SK-N-DZ (cell line): ENCODE measurements at regions not wholly inside any gene's neighbourhood (a gene's known extent, or its start where the extent isn't known, plus 50 kb on each side); places are given as distances from the start of the nearest gene placed in this dataset.
"Not testable (repeated sequence)": the region's sequence is repeated elsewhere in the genome, so short reads cannot be mapped to it uniquely, and the experiment has no call there.

Experiments used
- DNase-seq: peaks from one replicate; pipeline ENCODE4 v3.0.0-alpha.2; 2015; ENCODE audit warnings: low spot score

DNA sequence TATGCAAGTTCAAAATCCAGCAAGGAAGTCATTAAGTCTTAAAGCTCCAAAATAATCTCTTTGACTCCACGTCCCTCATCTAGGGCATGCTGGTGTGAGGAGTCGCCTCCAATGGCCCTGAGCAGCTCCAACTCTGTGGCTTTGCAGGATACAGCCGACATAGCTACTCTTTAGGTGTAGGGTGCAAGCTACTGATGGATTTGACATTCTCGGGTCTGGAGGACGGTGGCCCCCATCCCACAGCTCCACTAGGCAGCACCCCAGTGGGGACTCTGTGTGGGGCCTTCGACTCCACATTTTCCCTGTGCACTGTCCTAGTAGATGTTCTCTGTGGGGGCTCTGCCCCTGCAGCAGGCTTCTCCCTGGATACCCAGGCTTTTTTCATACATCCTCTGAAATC is 333.2 kb upstream of the FGF13 start:
- no peak for DNase-seq

DNA sequence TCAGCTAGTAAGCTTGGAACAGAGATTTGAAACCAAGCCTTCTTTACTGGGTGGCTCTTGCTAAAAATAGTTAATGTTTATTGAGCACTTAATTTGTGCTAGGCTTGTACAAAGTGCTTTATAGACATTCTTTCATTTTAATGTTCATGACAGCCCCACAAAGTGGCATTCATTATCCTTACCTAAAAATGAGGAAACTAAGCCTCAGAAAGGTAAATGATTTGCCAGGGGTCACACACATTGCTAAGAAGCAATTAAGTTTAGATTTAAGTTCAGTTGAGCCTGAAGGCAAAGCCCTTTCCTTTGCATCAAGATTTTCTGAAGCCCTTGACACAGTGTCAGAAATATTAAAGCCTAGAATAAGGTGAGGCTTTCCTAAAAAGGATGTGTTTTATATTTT is 327.5 kb upstream of the FGF13 start:
- DNase-seq: no peak

GRCh38 chrX:139026811-139027210 is 315.3 kb upstream of the FGF13 start:
- DNase-seq: no peak

DNA sequence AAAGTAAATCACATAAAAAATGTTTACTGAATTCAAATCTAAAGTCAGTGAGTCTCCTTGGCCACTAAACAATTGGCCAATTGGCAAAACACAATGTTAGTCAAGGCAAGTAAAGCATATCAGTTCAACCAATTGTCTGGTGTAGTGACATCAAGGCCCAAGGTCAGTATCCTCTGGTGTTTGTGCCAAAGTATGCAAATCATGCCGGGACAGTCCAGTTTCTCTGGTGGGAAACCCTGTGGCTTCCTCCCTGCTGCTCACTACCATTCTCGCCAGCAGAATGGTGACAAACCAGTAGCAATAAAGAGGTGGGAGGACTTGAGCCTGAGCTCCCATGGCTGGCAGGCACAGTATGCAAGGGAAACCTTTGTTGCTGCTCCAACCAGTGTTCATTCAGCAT is 314.9 kb upstream of the FGF13 start:
- DNase-seq: no peak

DNA sequence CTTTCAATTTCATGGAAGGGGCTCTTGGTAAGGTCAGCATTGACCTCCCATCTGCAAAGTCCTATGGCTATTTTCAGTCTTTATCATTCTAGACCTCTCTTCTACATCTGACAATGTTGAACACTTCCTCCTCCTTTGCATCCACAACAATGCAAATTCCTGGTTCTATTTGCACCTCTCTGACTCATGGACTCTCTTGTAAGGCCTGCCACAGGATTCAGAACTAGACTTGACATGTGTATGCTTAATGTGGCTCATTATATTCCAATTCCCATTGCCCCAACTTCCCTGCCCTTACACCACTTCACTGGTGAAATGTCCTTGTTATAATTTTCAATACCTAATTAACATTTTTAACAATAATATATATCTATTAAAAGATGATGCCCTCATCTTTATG is 314.3 kb upstream of the FGF13 start:
- DNase-seq: no peak

DNA sequence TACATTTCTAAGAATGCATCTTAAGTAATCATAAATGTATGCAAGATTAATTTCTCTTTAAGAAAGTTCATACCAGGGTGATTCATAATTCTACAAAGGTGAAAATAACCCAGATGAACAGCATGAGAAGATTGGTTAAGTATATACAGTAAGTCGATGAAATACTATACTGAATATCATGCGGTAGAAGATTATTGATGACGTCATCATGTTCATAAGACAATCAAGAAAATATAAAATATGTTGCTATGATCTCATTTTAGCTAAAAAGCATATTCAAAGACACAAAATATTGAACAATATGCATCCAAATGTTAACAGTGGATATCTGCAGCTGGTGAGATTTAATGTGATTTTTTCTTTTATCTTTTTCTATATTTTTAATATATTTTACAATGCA is 312.0 kb upstream of the FGF13 start:
- no peak for DNase-seq

DNA sequence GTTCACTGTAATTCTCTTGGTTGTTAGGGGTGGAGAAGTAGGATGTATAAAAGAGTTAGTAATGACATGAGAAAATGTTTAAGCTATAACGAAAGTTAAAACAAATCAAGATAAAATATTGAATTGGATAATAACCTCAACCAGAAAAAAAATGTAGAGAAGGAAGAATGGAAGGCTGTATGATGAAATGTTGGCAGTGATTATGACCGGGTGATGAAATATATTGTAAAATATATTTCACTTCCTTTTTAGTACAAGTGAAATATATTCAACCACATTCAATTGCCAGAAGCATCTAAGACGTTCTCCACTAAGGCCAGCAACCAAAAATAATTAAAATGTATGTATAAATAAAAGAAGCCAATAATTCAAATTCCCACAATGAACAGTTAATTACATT is 309.3 kb upstream of the FGF13 start:
- no peak for DNase-seq

- DNase-seq: no peak
Observed at GRCh38 chrX:139018436-139018835, 306.9 kb upstream of the FGF13 start.

DNA sequence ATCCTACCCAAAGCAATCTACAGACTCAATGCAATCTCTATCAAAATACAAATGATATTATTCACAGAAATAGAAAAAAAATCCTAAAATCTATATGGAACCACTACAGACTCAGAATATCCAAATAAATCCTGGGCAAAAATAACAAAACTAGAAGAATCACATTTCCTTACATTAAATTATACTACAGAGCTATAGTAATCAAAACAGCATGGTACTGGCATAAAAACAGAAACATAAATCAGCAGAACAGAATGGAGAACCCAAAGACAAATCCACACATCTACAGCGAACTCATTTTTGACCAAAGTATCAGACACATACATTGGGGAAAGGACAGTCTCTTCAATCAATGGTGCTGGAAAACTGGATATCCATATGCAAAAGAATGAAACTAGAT is 304.1 kb upstream of the FGF13 start:
- DNase-seq: no peak

- DNase-seq: peak; percentile 1
Observed at GRCh38 chrX:139008185-139008584, 296.7 kb upstream of the FGF13 start.

GRCh38 chrX:139003856-139004527 is 292.5 kb upstream of the FGF13 start:
- not testable (repeated sequence) for DNase-seq

DNA sequence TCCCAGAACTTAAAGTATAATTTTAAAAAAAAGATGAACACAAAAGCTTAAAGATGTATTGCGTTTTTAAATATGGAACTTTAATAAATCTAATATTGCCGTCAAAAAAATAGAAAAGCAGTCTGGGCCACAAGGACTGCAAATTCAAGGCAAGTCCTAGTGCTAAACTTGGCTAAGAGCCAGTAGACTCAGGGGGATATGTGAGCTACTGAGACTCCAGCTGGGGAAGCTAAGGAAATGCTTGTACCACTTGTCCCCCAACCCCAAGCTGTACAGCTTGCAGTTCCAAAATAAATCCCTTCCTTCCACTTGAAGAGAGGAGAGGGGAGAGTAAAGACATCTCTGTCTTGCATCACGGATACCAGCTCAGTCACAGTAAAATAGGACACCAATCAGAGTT is 290.8 kb upstream of the FGF13 start:
- no peak for DNase-seq

DNA sequence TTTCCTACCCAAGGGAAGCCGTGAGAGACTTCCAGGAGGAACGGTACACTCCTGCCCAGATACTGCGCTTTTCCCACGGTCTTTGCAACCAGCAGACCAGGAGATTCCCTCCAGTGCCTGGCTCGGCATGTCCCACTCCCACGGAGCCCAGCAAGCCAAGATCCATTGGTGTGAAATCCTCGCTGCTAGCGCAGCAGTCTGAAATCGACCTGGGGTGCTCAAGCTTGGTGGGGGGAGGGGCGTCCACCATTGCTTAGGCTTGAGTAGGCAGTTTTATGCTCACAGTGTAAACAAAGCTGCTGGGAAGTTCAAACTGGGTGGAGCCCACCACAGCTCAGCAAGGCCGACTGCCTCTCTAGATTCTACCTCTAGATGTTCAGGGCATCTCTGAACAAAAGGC is 284.8 kb upstream of the FGF13 start:
- DNase-seq: no peak

DNA sequence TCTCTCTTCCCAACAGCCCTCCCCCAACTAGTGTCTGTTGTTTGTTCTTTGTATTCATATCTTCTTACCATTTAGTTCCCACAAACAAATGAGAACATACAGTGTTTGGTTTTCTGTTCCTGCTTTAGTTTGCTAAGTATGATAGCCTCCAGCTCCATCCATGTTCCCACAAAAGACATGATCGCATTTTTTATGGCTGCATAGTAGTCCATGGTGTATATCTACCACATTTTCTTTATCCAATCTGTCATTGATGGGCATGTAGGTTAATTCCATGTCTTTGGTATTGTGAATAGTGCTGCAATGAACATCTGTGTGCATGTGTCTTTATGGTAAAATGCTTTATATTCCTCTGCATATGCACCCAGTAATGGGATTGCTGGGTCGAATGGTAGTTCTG is 283.9 kb upstream of the FGF13 start:
- no peak for DNase-seq

- not testable (repeated sequence) for DNase-seq
Observed at GRCh38 chrX:138990425-138990824, 278.9 kb upstream of the FGF13 start.

DNA sequence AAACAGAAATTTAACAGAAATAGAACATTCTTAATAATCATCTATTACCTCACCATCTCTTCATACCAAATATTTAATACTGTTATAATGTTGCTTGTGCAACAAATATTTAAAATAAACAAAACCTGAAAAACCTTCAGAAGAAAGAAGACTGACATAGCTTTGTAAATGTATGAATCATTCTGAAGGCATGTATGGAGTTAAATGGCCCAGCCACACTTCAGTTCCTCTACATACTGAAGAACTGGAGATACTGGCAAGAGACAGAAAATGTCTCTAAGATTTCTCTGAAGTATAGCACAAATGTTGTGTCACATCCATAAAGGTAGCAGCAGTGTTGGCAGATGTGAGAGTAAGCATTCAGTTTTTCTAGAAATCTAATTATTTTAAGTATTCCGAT is 275.3 kb upstream of the FGF13 start:
- DNase-seq: no peak

DNA sequence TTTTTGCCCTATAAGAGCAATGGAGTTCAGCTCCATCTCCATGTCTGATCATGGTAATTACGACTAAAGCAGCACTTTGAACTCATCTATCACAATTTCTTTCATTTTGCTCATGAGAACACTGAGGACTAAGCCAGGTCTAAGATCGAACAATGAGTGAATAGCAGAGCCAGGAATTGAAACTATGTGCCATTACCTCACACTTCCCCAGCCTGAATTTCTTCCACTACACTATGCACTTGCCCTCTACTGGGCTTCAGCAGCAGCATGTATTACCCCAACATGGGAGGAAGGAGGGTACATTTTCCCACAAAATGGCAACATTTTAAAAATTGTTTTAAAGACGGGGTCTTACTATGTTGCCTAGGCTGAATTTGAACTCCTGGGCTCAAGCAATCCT is 274.7 kb upstream of the FGF13 start:
- no peak for DNase-seq

DNA sequence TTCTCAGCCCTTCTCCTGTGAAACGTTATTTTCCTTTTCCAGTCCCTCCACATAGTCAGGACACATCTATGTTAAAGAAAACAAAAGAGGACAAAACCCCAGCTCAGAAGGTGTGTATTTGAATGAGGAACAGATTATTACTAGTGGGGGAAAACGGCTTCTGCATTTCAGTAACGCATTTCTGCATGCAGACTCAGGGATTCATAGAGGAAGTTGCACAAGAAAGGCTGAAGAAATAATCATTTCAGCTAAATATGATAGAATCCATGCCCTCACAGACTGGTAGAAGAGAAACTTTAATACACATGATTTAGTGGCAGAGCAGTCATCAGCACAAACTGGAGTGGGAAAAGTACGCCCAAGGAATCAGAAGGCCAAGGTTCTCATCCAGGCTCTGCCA is 270.8 kb upstream of the FGF13 start:
- DNase-seq: no peak

DNA sequence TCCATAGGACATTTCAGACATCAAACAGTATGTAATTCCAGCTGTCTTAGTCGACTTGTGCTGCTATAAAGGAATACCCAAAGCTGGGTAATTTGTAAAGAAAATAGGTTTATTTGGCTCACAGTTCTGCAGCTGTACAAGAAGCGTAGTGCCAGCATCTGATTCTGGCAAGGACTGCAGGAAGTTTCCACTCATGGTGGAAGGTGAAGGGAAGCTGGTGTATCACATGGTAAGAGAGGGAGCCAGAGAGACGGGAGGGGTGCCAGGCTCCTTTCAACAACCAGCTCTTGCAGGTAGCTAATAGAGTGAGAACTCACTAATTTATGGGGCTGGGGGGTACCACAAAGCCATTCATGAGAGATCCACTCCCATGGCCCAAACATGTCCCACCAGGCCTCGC is 253.0 kb upstream of the FGF13 start:
- DNase-seq: no peak

- DNase-seq: not testable (repeated sequence)
Observed at GRCh38 chrX:138962419-138962818, 250.9 kb upstream of the FGF13 start.

DNA sequence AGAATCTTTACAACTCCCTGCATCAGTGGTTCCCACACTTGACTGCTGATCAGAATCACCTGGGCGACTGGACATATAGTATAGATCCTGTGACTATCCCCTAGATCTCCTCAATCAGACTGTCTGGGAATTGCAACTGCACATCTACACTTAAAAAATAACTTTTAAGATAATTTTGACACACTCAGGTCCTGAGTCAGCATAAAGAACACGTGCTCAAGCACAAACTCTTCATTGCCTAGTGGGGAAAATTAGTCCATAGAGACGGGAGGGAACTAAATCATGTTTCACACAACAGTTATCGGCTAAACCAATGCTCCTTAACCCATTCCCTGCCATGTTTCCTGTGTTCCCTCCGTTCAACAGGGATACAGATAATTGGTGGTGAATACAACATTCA is 243.5 kb upstream of the FGF13 start:
- DNase-seq: no peak

- no peak for DNase-seq
Observed at GRCh38 chrX:138946926-138947325, 235.4 kb upstream of the FGF13 start.

- DNase-seq: no peak
Observed at GRCh38 chrX:138945219-138945618, 233.7 kb upstream of the FGF13 start.

GRCh38 chrX:138939038-138939437 is 227.5 kb upstream of the FGF13 start:
- no peak for DNase-seq
